ENCODE measurements at regions not wholly inside any gene's neighbourhood (a gene's known extent, or its start where the extent isn't known, plus 50 kb on each side); places are given as distances from the start of the nearest gene placed in this dataset.
"Not testable (repeated sequence)": the region's sequence is repeated elsewhere in the genome, so short reads cannot be mapped to it uniquely, and the experiment has no call there.

GRCh38 chr2:144645083-144645778, 125.3 kb upstream of the ZEB2 start:
- Histone ChIP-seq H3K4me3 (ENCODE audit: insufficient read depth, low read depth, low read length) (no peak overlapping the region), H3K27me3 (ENCODE audit: control insufficient read depth, insufficient read depth, low read length) (no peaks in the 10 kb centered on the region), H3K36me3 (replicated peaks; ENCODE audit: control insufficient read depth, insufficient read depth, low read length) (no peaks in the 10 kb centered on the region)
- no peak for DNase-seq

GRCh38 chr2:144644549-144644948, 124.6 kb upstream of the ZEB2 start:
- H3K27me3 ChIP-seq (ENCODE audit: control insufficient read depth, insufficient read depth, low read length): no peaks in the 10 kb centered on the region
- no peak overlapping the region for H3K4me3 ChIP-seq (ENCODE audit: insufficient read depth, low read depth, low read length)
- DNase-seq: no peak
- no peaks in the 10 kb centered on the region for H3K36me3 ChIP-seq (replicated peaks; ENCODE audit: control insufficient read depth, insufficient read depth, low read length)

- H3K36me3 ChIP-seq (replicated peaks; ENCODE audit: control insufficient read depth, insufficient read depth, low read length): no peaks in the 10 kb centered on the region
- no peak for DNase-seq
These were observed 123.8 kb upstream of the ZEB2 start for GRCh38 chr2:144643537-144644336.

GRCh38 chr2:144642856-144643255, 122.9 kb upstream of the ZEB2 start:
- H3K36me3 ChIP-seq (replicated peaks; ENCODE audit: control insufficient read depth, insufficient read depth, low read length): no peaks in the 10 kb centered on the region
- DNase-seq: no peak
- no peaks in the 10 kb centered on the region for H3K27me3 ChIP-seq (ENCODE audit: control insufficient read depth, insufficient read depth, low read length)
- H3K4me3 ChIP-seq (ENCODE audit: insufficient read depth, low read depth, low read length): no peak overlapping the region

More at GRCh38 chr2:144643537-144644336, 123.8 kb upstream of the ZEB2 start:
- Histone ChIP-seq H3K27me3 (ENCODE audit: control insufficient read depth, insufficient read depth, low read length) (no peaks in the 10 kb centered on the region), H3K4me3 (ENCODE audit: insufficient read depth, low read depth, low read length) (no peak overlapping the region)

GRCh38 chr2:144642131-144642530, 122.2 kb upstream of the ZEB2 start:
- H3K36me3 ChIP-seq (replicated peaks; ENCODE audit: control insufficient read depth, insufficient read depth, low read length): no peaks in the 10 kb centered on the region
- no peak for DNase-seq
- no peak overlapping the region for H3K4me3 ChIP-seq (ENCODE audit: insufficient read depth, low read depth, low read length)
- no peaks in the 10 kb centered on the region for H3K27me3 ChIP-seq (ENCODE audit: control insufficient read depth, insufficient read depth, low read length)

- H3K36me3 ChIP-seq (replicated peaks; ENCODE audit: control insufficient read depth, insufficient read depth, low read length); H3K4me3 ChIP-seq (ENCODE audit: insufficient read depth, low read depth, low read length); DNase-seq; H3K27me3 ChIP-seq (ENCODE audit: control insufficient read depth, insufficient read depth, low read length): not testable (repeated sequence)
These were observed 118.3 kb upstream of the ZEB2 start for GRCh38 chr2:144638250-144638649.

- not testable (repeated sequence) for DNase-seq; H3K27me3 ChIP-seq (ENCODE audit: control insufficient read depth, insufficient read depth, low read length); H3K4me3 ChIP-seq (ENCODE audit: insufficient read depth, low read depth, low read length); H3K36me3 ChIP-seq (replicated peaks; ENCODE audit: control insufficient read depth, insufficient read depth, low read length)
These were observed 116.9 kb upstream of the ZEB2 start for GRCh38 chr2:144636860-144637259.

- Histone ChIP-seq H3K27me3 (ENCODE audit: control insufficient read depth, insufficient read depth, low read length) (no peaks in the 10 kb centered on the region), H3K4me3 (ENCODE audit: insufficient read depth, low read depth, low read length) (no peak overlapping the region), H3K36me3 (replicated peaks; ENCODE audit: control insufficient read depth, insufficient read depth, low read length) (no peaks in the 10 kb centered on the region)
- DNase-seq: no peak
These were observed 112.9 kb upstream of the ZEB2 start for GRCh38 chr2:144632809-144633208.

GRCh38 chr2:144631636-144632035, 111.7 kb upstream of the ZEB2 start:
- H3K27me3 ChIP-seq (ENCODE audit: control insufficient read depth, insufficient read depth, low read length): no peaks in the 10 kb centered on the region
- no peak overlapping the region for H3K4me3 ChIP-seq (ENCODE audit: insufficient read depth, low read depth, low read length)
- no peaks in the 10 kb centered on the region for H3K36me3 ChIP-seq (replicated peaks; ENCODE audit: control insufficient read depth, insufficient read depth, low read length)
- no peak for DNase-seq

- Histone ChIP-seq H3K4me3 (ENCODE audit: insufficient read depth, low read depth, low read length) (no peak overlapping the region), H3K27me3 (ENCODE audit: control insufficient read depth, insufficient read depth, low read length) (no peaks in the 10 kb centered on the region), H3K36me3 (replicated peaks; ENCODE audit: control insufficient read depth, insufficient read depth, low read length) (no peaks in the 10 kb centered on the region)
- DNase-seq: no peak
These were observed 110.7 kb upstream of the ZEB2 start for GRCh38 chr2:144630459-144631215.

- Histone ChIP-seq H3K36me3 (replicated peaks; ENCODE audit: control insufficient read depth, insufficient read depth, low read length) (no peaks in the 10 kb centered on the region), H3K4me3 (ENCODE audit: insufficient read depth, low read depth, low read length) (no peak overlapping the region), H3K27me3 (ENCODE audit: control insufficient read depth, insufficient read depth, low read length) (no peaks in the 10 kb centered on the region)
- DNase-seq: no peak
These were observed 110.0 kb upstream of the ZEB2 start for GRCh38 chr2:144629935-144630334.

GRCh38 chr2:144628566-144628965, 108.6 kb upstream of the ZEB2 start:
- H3K4me3 ChIP-seq (ENCODE audit: insufficient read depth, low read depth, low read length): no peak overlapping the region
- H3K27me3 ChIP-seq (ENCODE audit: control insufficient read depth, insufficient read depth, low read length): no peaks in the 10 kb centered on the region
- no peaks in the 10 kb centered on the region for H3K36me3 ChIP-seq (replicated peaks; ENCODE audit: control insufficient read depth, insufficient read depth, low read length)
- no peak for DNase-seq

- Histone ChIP-seq H3K27me3 (ENCODE audit: control insufficient read depth, insufficient read depth, low read length) (no peaks in the 10 kb centered on the region), H3K36me3 (replicated peaks; ENCODE audit: control insufficient read depth, insufficient read depth, low read length) (no peaks in the 10 kb centered on the region), H3K4me3 (ENCODE audit: insufficient read depth, low read depth, low read length) (no peak overlapping the region)
- no peak for DNase-seq
These were observed 105.7 kb upstream of the ZEB2 start for GRCh38 chr2:144625626-144626025.

- no peaks in the 10 kb centered on the region for H3K36me3 ChIP-seq (replicated peaks; ENCODE audit: control insufficient read depth, insufficient read depth, low read length)
- no peaks in the 10 kb centered on the region for H3K27me3 ChIP-seq (ENCODE audit: control insufficient read depth, insufficient read depth, low read length)
- DNase-seq: no peak
- H3K4me3 ChIP-seq (ENCODE audit: insufficient read depth, low read depth, low read length): no peak overlapping the region
These were observed 105.3 kb upstream of the ZEB2 start for GRCh38 chr2:144625226-144625625.

- no peak for DNase-seq
- Histone ChIP-seq H3K4me3 (ENCODE audit: insufficient read depth, low read depth, low read length) (no peak overlapping the region), H3K27me3 (ENCODE audit: control insufficient read depth, insufficient read depth, low read length) (no peaks in the 10 kb centered on the region), H3K36me3 (replicated peaks; ENCODE audit: control insufficient read depth, insufficient read depth, low read length) (no peaks in the 10 kb centered on the region)
These were observed 104.5 kb upstream of the ZEB2 start for GRCh38 chr2:144624451-144624850.

All from H7 (cell line).